ENCODE measurements at regions not wholly inside any gene's neighbourhood (a gene's known extent, or its start where the extent isn't known, plus 50 kb on each side); places are given as distances from the start of the nearest gene placed in this dataset.

GRCh38 chr2:226652983-226653765 lies 146.4 kb downstream of the IRS1 start:
- no peak for DNase-seq

- DNase-seq: peak; percentile 5 to 56 (median 32)
Measured at GRCh38 chr2:226652369-226652768, 147.3 kb downstream of the IRS1 start.

- DNase-seq: peak; percentile 67 to 81 (median 74)
Measured at GRCh38 chr2:226649871-226650660, 149.6 kb downstream of the IRS1 start.

- no peak for DNase-seq
Measured at GRCh38 chr2:226649201-226649600, 150.4 kb downstream of the IRS1 start.

- no peak for DNase-seq
Measured at GRCh38 chr2:226647621-226648518, 151.8 kb downstream of the IRS1 start.

- DNase-seq: no peak
Measured at GRCh38 chr2:226644399-226644865, 155.2 kb downstream of the IRS1 start.

- DNase-seq: peak in 3 of 4 experiments; percentile 7 to 16 (median 12)
Measured at GRCh38 chr2:226643946-226644282, 155.7 kb downstream of the IRS1 start.

- DNase-seq: no peak
Measured at GRCh38 chr2:226643030-226643945, 156.3 kb downstream of the IRS1 start.

GRCh38 chr2:226641008-226641407 lies 158.6 kb downstream of the IRS1 start:
- DNase-seq: no peak

- no peak for DNase-seq
Measured at GRCh38 chr2:226640501-226640900, 159.1 kb downstream of the IRS1 start.

- DNase-seq: no peak
Measured at GRCh38 chr2:226639550-226639949, 160.1 kb downstream of the IRS1 start.

- no peak for DNase-seq
Measured at GRCh38 chr2:226638576-226638975, 161.0 kb downstream of the IRS1 start.

GRCh38 chr2:226637383-226637782 lies 162.2 kb downstream of the IRS1 start:
- DNase-seq: no peak

GRCh38 chr2:226636586-226636985 lies 163.0 kb downstream of the IRS1 start:
- DNase-seq: no peak

- no peak for DNase-seq
Measured at GRCh38 chr2:226634943-226635604, 164.5 kb downstream of the IRS1 start.

GRCh38 chr2:226631671-226632070 lies 167.9 kb downstream of the IRS1 start:
- no peak for DNase-seq

- no peak for DNase-seq
Measured at GRCh38 chr2:226631187-226631586, 168.4 kb downstream of the IRS1 start.

GRCh38 chr2:226625946-226626345 lies 173.7 kb downstream of the IRS1 start:
- no peak for DNase-seq

- DNase-seq: no peak
Measured at GRCh38 chr2:226623587-226624368, 175.8 kb downstream of the IRS1 start.

- no peak for DNase-seq
Measured at GRCh38 chr2:226622484-226622883, 177.1 kb downstream of the IRS1 start.

All from suppressor macrophage (primary cell).